ENCODE measurements at regions not wholly inside any gene's neighbourhood (a gene's known extent, or its start where the extent isn't known, plus 50 kb on each side); places are given as distances from the start of the nearest gene placed in this dataset.
"Not testable (repeated sequence)": the region's sequence is repeated elsewhere in the genome, so short reads cannot be mapped to it uniquely, and the experiment has no call there.

DNA sequence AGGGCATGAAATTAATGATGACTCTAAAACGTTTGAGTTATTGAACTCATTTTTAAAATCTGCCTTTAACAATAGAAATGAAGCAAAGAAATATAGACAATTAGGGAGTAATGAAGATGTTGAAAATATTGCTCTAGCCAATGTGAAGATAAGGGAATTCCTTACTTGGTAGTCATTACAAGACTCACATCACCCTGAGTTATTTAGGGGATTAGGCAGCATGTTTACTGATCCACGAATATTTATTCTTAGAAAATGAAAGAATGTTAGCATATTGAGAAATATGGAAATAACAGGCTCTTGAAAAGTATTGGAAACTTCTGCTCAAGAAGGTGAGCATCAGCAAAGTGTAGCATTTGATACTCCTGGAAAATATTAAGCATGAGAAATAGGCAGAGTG lies 398.1 kb upstream of the ARPP21 start:
- Histone ChIP-seq H3K27ac (no peak overlapping the region), H3K27me3 (replicated peaks in 1 of 7) (no peaks in the 10 kb centered on the region), H3K36me3 (no peaks in the 10 kb centered on the region), H3K4me3 (no peak overlapping the region), H3K9me3 (no peaks in the 10 kb centered on the region), H3K4me1 (no peaks in the 10 kb centered on the region)
- TF ChIP-seq POLR2AphosphoS5 (IDR thresholded peaks at IDR 0.05) = no peak
- TF ChIP-seq POLR2A (IDR thresholded peaks at IDR 0.05) = no peak
- TF ChIP-seq, protein P1, sequence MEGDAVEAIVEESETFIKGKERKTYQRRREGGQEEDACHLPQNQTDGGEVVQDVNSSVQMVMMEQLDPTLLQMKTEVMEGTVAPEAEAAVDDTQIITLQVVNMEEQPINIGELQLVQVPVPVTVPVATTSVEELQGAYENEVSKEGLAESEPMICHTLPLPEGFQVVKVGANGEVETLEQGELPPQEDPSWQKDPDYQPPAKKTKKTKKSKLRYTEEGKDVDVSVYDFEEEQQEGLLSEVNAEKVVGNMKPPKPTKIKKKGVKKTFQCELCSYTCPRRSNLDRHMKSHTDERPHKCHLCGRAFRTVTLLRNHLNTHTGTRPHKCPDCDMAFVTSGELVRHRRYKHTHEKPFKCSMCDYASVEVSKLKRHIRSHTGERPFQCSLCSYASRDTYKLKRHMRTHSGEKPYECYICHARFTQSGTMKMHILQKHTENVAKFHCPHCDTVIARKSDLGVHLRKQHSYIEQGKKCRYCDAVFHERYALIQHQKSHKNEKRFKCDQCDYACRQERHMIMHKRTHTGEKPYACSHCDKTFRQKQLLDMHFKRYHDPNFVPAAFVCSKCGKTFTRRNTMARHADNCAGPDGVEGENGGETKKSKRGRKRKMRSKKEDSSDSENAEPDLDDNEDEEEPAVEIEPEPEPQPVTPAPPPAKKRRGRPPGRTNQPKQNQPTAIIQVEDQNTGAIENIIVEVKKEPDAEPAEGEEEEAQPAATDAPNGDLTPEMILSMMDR (IDR thresholded peaks at IDR 0.05 in 8 of 11, conservative IDR thresholded peaks at IDR 0.05 in 3 of 11) = no peak
- 41 to 73% (median 46%) methylated on average over 2 of the region's 2 CpGs for WGBS, 5 donors
- intact Hi-C loops (cut with DNase I; ENCODE audit: low total_unique reads) = no loop called here
- DNase-seq = no peak

DNA sequence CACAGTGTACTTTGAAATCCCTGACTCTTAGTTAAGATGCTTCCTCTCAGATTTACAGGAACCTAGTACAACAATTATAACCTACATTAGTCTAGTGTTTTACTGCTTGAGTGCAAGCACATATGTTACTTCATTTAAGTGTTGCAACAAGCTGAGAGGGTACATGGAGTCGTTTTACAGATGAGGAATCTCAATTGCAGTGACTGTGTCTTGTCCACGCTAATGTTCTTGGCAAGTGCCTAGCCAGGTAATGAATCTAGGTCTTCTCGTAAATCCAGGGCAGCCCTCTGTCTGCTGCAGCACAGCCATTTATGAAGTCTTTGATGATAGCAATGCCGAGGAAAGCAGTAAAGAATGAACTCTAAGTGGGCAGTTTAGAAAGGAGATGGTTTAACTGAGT lies 384.4 kb upstream of the ARPP21 start:
- intact Hi-C loops (cut with DNase I; ENCODE audit: low total_unique reads) = no loop called here
- H3K4me1 ChIP-seq = no peaks in the 10 kb centered on the region
- no peak for DNase-seq
- H3K4me3 ChIP-seq = no peak overlapping the region
- no peak overlapping the region for H3K27ac ChIP-seq
- TF ChIP-seq, protein P1 (IDR thresholded peaks at IDR 0.05 in 8 of 11, conservative IDR thresholded peaks at IDR 0.05 in 3 of 11) = no peak
- TF ChIP-seq POLR2AphosphoS5 (IDR thresholded peaks at IDR 0.05) (no peak), POLR2A (IDR thresholded peaks at IDR 0.05) (no peak)
- 58 to 74% (median 68%) methylated on average over 4 of the region's 4 CpGs for WGBS, 5 donors
- H3K36me3 ChIP-seq = no peaks in the 10 kb centered on the region
- H3K9me3 ChIP-seq = peaks cover 0 to 4% (median 0%) of the 10 kb centered on the region in 8 donors
- no peaks in the 10 kb centered on the region for H3K27me3 ChIP-seq (replicated peaks in 1 of 7)

DNA sequence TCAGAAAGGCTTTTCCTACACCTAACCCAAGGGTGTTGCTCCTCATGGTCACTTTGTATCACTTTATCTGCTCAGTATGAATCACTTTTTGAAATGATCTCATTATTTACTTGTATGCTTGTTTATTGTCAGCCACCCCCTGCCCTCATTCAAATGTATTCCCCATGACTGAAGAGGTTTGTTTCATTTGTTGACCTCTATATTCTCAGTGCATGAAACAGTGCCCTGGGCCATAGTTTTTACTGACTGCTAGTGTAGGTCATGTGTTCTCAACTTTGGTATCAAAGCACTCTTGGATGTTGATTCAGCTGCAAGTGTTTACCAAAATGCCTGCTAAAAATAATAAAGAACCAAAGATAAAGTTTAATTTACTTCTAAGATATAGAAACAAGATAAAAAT lies 381.7 kb upstream of the ARPP21 start:
- H3K4me3 ChIP-seq = no peak overlapping the region
- H3K36me3 ChIP-seq = no peaks in the 10 kb centered on the region
- intact Hi-C loops (cut with DNase I; ENCODE audit: low total_unique reads) = no loop called here
- H3K4me1 ChIP-seq = no peaks in the 10 kb centered on the region
- no peaks in the 10 kb centered on the region for H3K27me3 ChIP-seq (replicated peaks in 1 of 7)
- no peak overlapping the region for H3K27ac ChIP-seq
- TF ChIP-seq POLR2AphosphoS5 (IDR thresholded peaks at IDR 0.05) = no peak
- DNase-seq = no peak
- peaks cover 0 to 5% (median 0%) of the 10 kb centered on the region in 8 donors for H3K9me3 ChIP-seq

DNA sequence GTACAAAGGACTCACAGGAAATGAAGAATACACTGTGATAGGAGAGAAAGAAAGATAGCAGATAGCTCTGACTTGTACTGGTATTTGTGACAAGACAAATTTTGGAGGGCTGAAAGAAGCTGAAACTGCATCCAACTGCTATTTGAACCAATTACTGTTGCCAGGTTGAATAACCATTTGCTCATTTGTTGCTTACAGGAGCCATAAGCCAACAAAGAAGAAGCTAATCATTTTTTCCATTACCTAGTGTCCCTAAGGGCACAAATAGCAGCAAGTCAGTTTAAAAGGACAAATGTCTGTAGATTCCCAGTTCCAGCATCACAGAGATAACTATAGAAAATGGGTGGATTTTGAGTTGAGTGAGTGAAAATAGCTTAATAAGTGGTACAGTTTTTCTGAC lies 376.9 kb upstream of the ARPP21 start:
- intact Hi-C loops (cut with DNase I; ENCODE audit: low total_unique reads) = no loop called here
- Histone ChIP-seq H3K9me3 (peaks cover 0 to 5% (median 0%) of the 10 kb centered on the region in 8 donors), H3K4me1 (no peaks in the 10 kb centered on the region), H3K36me3 (no peaks in the 10 kb centered on the region), H3K4me3 (no peak overlapping the region), H3K27me3 (replicated peaks in 1 of 7) (no peaks in the 10 kb centered on the region), H3K27ac (no peak overlapping the region)
- DNase-seq = no peak
- TF ChIP-seq POLR2AphosphoS5 (IDR thresholded peaks at IDR 0.05) = no peak
- TF ChIP-seq, protein P1 (IDR thresholded peaks at IDR 0.05 in 8 of 11, conservative IDR thresholded peaks at IDR 0.05 in 3 of 11) = no peak
- no peak for TF ChIP-seq POLR2A (IDR thresholded peaks at IDR 0.05)

DNA sequence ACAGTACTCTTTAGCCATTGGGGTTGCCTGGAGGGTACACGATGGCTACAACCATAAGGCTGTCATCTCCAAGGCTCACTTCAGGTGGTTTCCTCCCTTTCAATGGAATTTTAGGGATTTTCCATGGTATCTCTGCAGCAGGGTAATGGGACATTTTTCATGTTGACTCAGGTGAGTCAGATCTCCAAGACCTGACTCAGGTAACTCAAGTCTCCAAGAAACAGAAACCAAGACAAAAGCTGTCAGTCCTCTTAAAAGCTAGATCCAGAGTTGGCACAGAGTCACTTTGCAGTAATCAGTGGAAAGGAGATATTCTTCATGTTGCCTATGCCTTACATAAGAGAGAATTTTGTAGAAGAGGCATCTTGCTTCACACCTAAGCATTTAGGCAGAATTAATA lies 375.8 kb upstream of the ARPP21 start:
- TF ChIP-seq POLR2A (IDR thresholded peaks at IDR 0.05) (no peak), POLR2AphosphoS5 (IDR thresholded peaks at IDR 0.05) (no peak)
- TF ChIP-seq, protein P1 (IDR thresholded peaks at IDR 0.05 in 8 of 11, conservative IDR thresholded peaks at IDR 0.05 in 3 of 11) = no peak
- no peaks in the 10 kb centered on the region for H3K36me3 ChIP-seq
- H3K4me1 ChIP-seq = no peaks in the 10 kb centered on the region
- DNase-seq = no peak
- no peak overlapping the region for H3K4me3 ChIP-seq
- no peak overlapping the region for H3K27ac ChIP-seq
- 75 to 100% (median 82%) methylated on average over 1 of the region's 1 CpG for WGBS, 5 donors
- H3K27me3 ChIP-seq (replicated peaks in 1 of 7) = no peaks in the 10 kb centered on the region
- H3K9me3 ChIP-seq = peaks cover 0 to 5% (median 0%) of the 10 kb centered on the region in 8 donors
- intact Hi-C loops (cut with DNase I; ENCODE audit: low total_unique reads) = no loop called here

DNA sequence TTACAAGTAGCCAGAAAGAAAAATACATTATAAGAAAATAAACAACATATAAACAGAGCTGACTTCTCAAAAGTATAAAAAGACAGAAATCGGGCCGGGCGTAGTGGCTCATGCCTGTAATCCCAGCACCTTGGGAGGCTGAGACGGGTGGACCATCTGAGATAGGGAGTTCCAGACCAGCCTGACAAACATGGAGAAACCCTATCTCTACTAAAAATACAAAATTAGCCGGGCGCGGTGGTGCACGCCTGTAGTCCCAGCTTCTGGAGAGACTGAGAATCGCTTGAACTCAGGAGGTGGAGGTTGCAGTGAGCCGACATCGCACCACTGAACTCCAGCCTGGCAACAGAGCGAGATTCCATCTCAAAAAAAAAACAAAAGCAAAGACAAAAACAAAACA lies 373.3 kb upstream of the ARPP21 start:
- DNase-seq; H3K27ac ChIP-seq; H3K27me3 ChIP-seq (replicated peaks in 1 of 7); H3K4me3 ChIP-seq; H3K9me3 ChIP-seq; H3K36me3 ChIP-seq; H3K4me1 ChIP-seq; intact Hi-C loops (cut with DNase I; ENCODE audit: low total_unique reads): not testable (repeated sequence)
- WGBS, 5 donors = 90 to 97% (median 91%) methylated on average over 12 of the region's 12 CpGs

Measured in spleen (tissue), 11 donors.